ENCODE measurements at regions not wholly inside any gene's neighbourhood (a gene's known extent, or its start where the extent isn't known, plus 50 kb on each side); places are given as distances from the start of the nearest gene placed in this dataset.
"Not testable (repeated sequence)": the region's sequence is repeated elsewhere in the genome, so short reads cannot be mapped to it uniquely, and the experiment has no call there.

- no peak for DNase-seq (ENCODE audit: low spot score)
Observed at GRCh38 chr18:30625961-30626360, 416.6 kb downstream of the DSC3 start.

GRCh38 chr18:30623401-30624065 is 419.0 kb downstream of the DSC3 start:
- no peak for DNase-seq (ENCODE audit: low spot score)

- no peak for DNase-seq (ENCODE audit: low spot score)
Observed at GRCh38 chr18:30622635-30623034, 419.9 kb downstream of the DSC3 start.

GRCh38 chr18:30622104-30622503 is 420.4 kb downstream of the DSC3 start:
- DNase-seq (ENCODE audit: low spot score), result no peak

- DNase-seq (ENCODE audit: low spot score), result no peak
Observed at GRCh38 chr18:30618567-30618966, 424.0 kb downstream of the DSC3 start.

GRCh38 chr18:30616414-30616813 is 426.1 kb downstream of the DSC3 start:
- no peak for DNase-seq (ENCODE audit: low spot score)

- DNase-seq (ENCODE audit: low spot score), result no peak
Observed at GRCh38 chr18:30613467-30613801, 429.1 kb downstream of the DSC3 start.

GRCh38 chr18:30601541-30601940 is 441.0 kb downstream of the DSC3 start:
- no peak for DNase-seq (ENCODE audit: low spot score)

DNA sequence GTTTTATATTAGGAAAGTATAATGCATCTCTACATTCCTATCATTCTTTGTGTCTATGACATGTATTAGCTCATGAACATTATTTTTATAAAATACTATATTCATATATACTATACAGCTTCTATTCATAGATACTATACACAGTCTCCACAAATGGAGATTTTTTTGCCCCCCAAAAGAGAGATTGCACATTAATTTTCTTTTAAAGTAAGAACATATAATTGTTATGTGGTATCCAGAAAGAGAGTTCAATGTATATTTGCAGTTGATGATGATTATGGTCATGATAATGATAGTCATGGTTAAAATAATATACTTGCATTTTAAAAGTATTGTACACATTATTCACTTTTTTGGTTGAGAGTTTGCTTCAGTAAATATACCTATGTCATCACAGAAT is 445.3 kb downstream of the DSC3 start:
- no peak for DNase-seq (ENCODE audit: low spot score)

GRCh38 chr18:30596635-30597034 is 445.9 kb downstream of the DSC3 start:
- no peak for DNase-seq (ENCODE audit: low spot score)

GRCh38 chr18:30595942-30596341 is 446.6 kb downstream of the DSC3 start:
- DNase-seq (ENCODE audit: low spot score), result no peak

- not testable (repeated sequence) for DNase-seq (ENCODE audit: low spot score)
Observed at GRCh38 chr18:30594911-30595310, 447.6 kb downstream of the DSC3 start.

DNA sequence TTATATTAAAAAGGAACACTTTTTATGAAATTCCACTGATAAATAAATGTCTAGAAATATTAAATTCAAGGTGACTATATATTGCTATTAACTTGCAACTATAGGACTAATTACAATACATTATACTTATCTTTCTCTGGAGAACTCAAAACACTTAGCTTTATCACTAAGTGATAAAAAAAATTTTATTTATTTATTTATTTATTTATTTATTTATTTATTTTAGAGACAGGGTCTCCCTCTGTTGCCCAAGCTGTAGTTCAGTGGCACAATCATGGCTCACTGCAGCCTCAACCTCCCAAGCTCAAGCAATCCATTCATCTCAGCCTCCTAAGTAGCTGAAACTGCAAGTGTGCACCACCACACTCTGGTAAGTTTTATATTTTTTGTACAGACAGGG is 451.1 kb downstream of the DSC3 start:
- DNase-seq (ENCODE audit: low spot score), result no peak

- no peak for DNase-seq (ENCODE audit: low spot score)
Observed at GRCh38 chr18:30588673-30589164, 453.8 kb downstream of the DSC3 start.

GRCh38 chr18:30583768-30584167 is 458.8 kb downstream of the DSC3 start:
- DNase-seq (ENCODE audit: low spot score), result no peak

GRCh38 chr18:30582078-30582477 is 460.5 kb downstream of the DSC3 start:
- no peak for DNase-seq (ENCODE audit: low spot score)

DNA sequence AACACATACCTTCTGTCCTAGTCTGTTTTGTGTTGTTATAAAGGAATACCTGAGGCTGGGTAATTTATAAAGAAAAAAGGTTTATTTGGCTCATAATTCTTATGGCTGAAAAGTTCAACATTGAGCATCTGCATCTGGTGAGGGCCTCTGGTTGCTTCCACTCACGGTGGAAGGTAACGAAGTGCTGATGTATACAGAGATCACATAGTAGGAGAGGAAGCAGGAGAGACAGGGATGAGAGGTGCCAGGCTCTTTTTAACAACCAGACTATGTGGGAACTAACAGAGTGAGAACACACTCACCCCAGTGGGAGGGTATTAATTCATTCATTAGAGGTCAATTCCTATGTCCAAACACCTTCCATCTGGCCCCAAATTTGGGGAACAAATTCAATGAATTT is 463.8 kb downstream of the DSC3 start:
- DNase-seq (ENCODE audit: low spot score), result no peak

GRCh38 chr18:30572214-30572613 is 470.3 kb downstream of the DSC3 start:
- no peak for DNase-seq (ENCODE audit: low spot score)

DNA sequence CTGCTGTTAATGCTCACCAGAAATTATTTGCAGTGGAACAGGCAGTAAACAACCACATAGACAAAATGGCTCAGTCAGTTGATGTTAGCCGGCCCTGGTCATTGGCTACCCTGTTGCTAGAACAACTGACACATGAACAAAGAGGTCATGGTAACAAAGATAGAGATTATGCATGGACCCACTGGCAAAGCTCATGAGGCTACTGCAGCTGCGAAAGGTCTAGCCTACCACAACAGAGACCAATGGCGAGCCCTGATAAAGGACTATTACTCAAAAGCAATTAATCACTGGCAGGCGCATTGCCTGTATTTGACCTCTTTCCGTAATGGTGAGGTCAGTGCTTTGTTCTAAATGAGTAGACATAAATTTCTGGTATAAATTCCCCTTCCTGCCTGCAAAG is 474.2 kb downstream of the DSC3 start:
- DNase-seq (ENCODE audit: low spot score), result no peak

DNA sequence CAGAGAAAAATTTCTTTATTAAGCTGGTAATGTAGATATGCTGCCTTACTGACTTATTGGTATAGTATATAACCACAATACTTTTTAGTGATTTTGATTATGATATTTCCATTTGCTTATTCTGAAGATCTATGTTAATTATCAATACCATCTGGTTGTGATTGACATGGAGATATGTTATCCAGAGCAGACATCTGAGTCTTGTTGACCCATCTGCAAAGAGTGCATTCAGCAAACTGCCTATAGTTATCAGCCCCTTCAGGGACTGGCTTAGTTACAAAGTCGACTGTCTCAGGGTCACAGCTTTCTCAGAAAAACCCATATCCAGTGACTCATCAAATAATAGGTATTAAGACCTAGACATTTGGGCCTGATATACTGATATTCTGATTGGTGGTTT is 475.7 kb downstream of the DSC3 start:
- DNase-seq (ENCODE audit: low spot score), result no peak

GRCh38 chr18:30562231-30562630 is 480.3 kb downstream of the DSC3 start:
- no peak for DNase-seq (ENCODE audit: low spot score)

- DNase-seq (ENCODE audit: low spot score), result no peak
Observed at GRCh38 chr18:30556112-30556511, 486.4 kb downstream of the DSC3 start.

DNA sequence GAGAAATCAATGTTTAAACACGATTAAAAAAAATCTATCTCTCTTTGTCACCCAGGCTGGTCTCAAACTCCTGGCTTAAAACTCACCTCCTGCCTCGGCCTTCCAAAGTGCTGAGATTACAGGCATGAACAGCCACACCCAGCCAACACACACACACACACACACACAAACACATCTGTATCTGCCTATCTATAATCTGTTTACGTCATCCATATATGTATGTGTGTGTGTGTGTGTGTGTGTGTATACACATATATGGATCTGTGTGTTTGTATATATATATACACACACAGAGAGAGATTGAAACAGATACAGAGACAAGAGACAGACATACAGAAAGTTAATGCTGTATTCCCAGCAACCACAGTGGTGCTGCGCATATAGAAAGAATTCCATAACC is 497.1 kb downstream of the DSC3 start:
- no peak for DNase-seq (ENCODE audit: low spot score)

GRCh38 chr18:30544141-30544540 is 498.4 kb downstream of the DSC3 start:
- DNase-seq (ENCODE audit: low spot score), result no peak

GRCh38 chr18:30533716-30534115 is 508.8 kb downstream of the DSC3 start:
- DNase-seq (ENCODE audit: low spot score), result no peak
